ENCODE measurements at regions not wholly inside any gene's neighbourhood (a gene's known extent, or its start where the extent isn't known, plus 50 kb on each side); places are given as distances from the start of the nearest gene placed in this dataset.
"Not testable (repeated sequence)": the region's sequence is repeated elsewhere in the genome, so short reads cannot be mapped to it uniquely, and the experiment has no call there.

- H3K4me1 ChIP-seq (replicated peaks in 1 of 2), result no peaks in the 10 kb centered on the region
- no peaks in the 10 kb centered on the region for H3K9me3 ChIP-seq (replicated peaks in 1 of 3)
- DNase-seq, result no peak
- H3K27me3 ChIP-seq, result no peaks in the 10 kb centered on the region
- H3K36me3 ChIP-seq (replicated peaks in 1 of 2), result no peaks in the 10 kb centered on the region
- intact Hi-C loops (cut with DNase I), result loop anchor here in 1 of 2 donors (2.0 kb wide), 1 partner anchor 166 kb away; no protein-coding TSS in a partner anchor
- H3K4me3 ChIP-seq, result no peak overlapping the region
- TF ChIP-seq POLR2A (IDR thresholded peaks at IDR 0.05), result no peak
- TF ChIP-seq, protein P1, sequence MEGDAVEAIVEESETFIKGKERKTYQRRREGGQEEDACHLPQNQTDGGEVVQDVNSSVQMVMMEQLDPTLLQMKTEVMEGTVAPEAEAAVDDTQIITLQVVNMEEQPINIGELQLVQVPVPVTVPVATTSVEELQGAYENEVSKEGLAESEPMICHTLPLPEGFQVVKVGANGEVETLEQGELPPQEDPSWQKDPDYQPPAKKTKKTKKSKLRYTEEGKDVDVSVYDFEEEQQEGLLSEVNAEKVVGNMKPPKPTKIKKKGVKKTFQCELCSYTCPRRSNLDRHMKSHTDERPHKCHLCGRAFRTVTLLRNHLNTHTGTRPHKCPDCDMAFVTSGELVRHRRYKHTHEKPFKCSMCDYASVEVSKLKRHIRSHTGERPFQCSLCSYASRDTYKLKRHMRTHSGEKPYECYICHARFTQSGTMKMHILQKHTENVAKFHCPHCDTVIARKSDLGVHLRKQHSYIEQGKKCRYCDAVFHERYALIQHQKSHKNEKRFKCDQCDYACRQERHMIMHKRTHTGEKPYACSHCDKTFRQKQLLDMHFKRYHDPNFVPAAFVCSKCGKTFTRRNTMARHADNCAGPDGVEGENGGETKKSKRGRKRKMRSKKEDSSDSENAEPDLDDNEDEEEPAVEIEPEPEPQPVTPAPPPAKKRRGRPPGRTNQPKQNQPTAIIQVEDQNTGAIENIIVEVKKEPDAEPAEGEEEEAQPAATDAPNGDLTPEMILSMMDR (IDR thresholded peaks at IDR 0.05), result no peak
- 61 to 72% (median 67%) methylated on average over 1 of the region's 1 CpG for WGBS, 4 donors
- H3K27ac ChIP-seq, result no peak overlapping the region
These were observed 72.7 kb downstream of the IGLL5 start for GRCh38 chr22:22960307-22960706.

DNA sequence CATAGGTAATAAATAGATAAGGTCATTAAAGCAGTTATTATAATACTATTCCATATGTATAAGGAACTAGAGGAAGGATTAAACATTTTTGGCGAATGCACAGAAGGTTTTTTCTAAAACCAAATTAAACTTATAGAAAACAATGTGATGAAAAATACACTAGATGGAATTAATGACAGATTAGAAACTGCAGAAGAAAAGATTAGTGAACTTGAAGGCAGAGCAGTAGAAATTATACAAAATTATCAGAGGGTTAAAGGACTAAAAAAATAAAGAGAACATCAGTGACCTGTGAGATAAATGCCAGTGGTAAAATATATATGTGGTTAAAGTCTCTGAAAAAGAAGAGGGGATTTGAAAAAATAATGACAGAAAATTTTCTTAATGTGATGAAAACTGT, 74.0 kb downstream of the IGLL5 start:
- WGBS, 4 donors, result 86 to 100% (median 91%) methylated on average over 1 of the region's 1 CpG
- TF ChIP-seq, protein P1 (IDR thresholded peaks at IDR 0.05), result no peak
- TF ChIP-seq POLR2A (IDR thresholded peaks at IDR 0.05), result no peak
- Histone ChIP-seq H3K9me3 (replicated peaks in 1 of 3) (no peaks in the 10 kb centered on the region), H3K4me1 (replicated peaks in 1 of 2) (no peaks in the 10 kb centered on the region), H3K4me3 (no peak overlapping the region), H3K27ac (no peak overlapping the region), H3K27me3 (peaks cover 2% of the 10 kb centered on the region), H3K36me3 (replicated peaks in 1 of 2) (no peaks in the 10 kb centered on the region)
- DNase-seq, result no peak
- intact Hi-C loops (cut with DNase I), result loop anchor here in 1 of 2 donors (2.0 kb wide), 1 partner anchor 165 kb away; no protein-coding TSS in a partner anchor

DNA sequence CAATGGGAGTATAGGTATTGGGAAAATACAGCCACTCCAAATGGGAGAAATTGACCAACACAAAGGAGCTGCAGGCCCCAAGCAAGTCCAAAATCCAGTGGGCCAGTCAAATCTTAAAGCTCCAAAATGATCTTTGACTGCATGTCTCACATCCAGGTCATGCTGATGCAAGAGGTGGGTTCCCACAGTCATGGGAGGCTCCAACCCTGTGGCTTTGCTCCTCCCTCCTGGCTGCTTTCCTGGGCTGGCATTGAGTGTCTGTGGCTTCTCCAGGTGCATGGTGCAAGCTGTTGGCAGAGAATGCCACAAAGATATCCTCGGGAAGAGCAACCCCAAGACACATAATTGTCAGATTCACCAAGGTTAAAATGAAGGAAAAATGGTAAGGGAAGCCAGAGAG, 80.8 kb downstream of the IGLL5 start:
- intact Hi-C loops (cut with DNase I), result no loop called here
- Histone ChIP-seq H3K36me3 (replicated peaks in 1 of 2) (no peaks in the 10 kb centered on the region), H3K27me3 (peaks cover 22% of the 10 kb centered on the region), H3K4me1 (replicated peaks in 1 of 2) (no peaks in the 10 kb centered on the region), H3K9me3 (replicated peaks in 1 of 3) (no peaks in the 10 kb centered on the region), H3K27ac (no peak overlapping the region), H3K4me3 (no peak overlapping the region)
- DNase-seq, result no peak
- 42 to 80% (median 51%) methylated on average over 1 of the region's 1 CpG for whole genome bisulfite sequencing, 4 donors
- no peak for TF ChIP-seq POLR2A (IDR thresholded peaks at IDR 0.05)
- TF ChIP-seq, protein P1 (IDR thresholded peaks at IDR 0.05), result no peak

- 61 to 91% (median 63%) methylated on average over 3 of the region's 3 CpGs for WGBS, 4 donors
- H3K4me3 ChIP-seq; H3K4me1 ChIP-seq (replicated peaks in 1 of 2); H3K9me3 ChIP-seq (replicated peaks in 1 of 3); intact Hi-C loops (cut with DNase I); H3K27ac ChIP-seq; DNase-seq; H3K36me3 ChIP-seq (replicated peaks in 1 of 2): not testable (repeated sequence)
- peaks cover 11% of the 10 kb centered on the region for H3K27me3 ChIP-seq
These were observed 85.0 kb downstream of the IGLL5 start for GRCh38 chr22:22972605-22973004.

- DNase-seq, result no peak
- Histone ChIP-seq H3K4me3 (no peak overlapping the region), H3K27me3 (peaks cover 4% of the 10 kb centered on the region), H3K9me3 (replicated peaks in 1 of 3) (no peaks in the 10 kb centered on the region), H3K4me1 (replicated peaks in 1 of 2) (no peaks in the 10 kb centered on the region), H3K27ac (no peak overlapping the region), H3K36me3 (replicated peaks in 1 of 2) (no peaks in the 10 kb centered on the region)
- intact Hi-C loops (cut with DNase I), result no loop called here
- WGBS, 4 donors, result 89 to 93% (median 90%) methylated on average over 2 to 3 of the region's 3 CpGs
- TF ChIP-seq, protein P1 (IDR thresholded peaks at IDR 0.05), result no peak
- no peak for TF ChIP-seq POLR2A (IDR thresholded peaks at IDR 0.05)
These were observed 85.7 kb downstream of the IGLL5 start for GRCh38 chr22:22973336-22973735.

Measured in adrenal gland (tissue), 9 donors.